ENCODE measurements at regions not wholly inside any gene's neighbourhood (a gene's known extent, or its start where the extent isn't known, plus 50 kb on each side); places are given as distances from the start of the nearest gene placed in this dataset.

GRCh38 chr12:13376610-13377373 is 180.3 kb downstream of the EMP1 start:
- H3K27me3 ChIP-seq (ENCODE audit: control insufficient read depth, insufficient read depth, low read length) = no peaks in the 10 kb centered on the region
- no peaks in the 10 kb centered on the region for H3K36me3 ChIP-seq (ENCODE audit: control insufficient read depth, insufficient read depth, low read length)
- peak overlapping the region; percentile 55 for H3K9ac ChIP-seq (ENCODE audit: low read length)
- H3K4me1 ChIP-seq (ENCODE audit: control insufficient read depth, insufficient read depth, low read length) = peaks cover 66% of the 10 kb centered on the region
- H3K9me3 ChIP-seq (ENCODE audit: control insufficient read depth, low read length) = no peaks in the 10 kb centered on the region
- no peak overlapping the region for H3K4me3 ChIP-seq (ENCODE audit: low read length)

GRCh38 chr12:13375583-13376345 is 179.2 kb downstream of the EMP1 start:
- peaks cover 67% of the 10 kb centered on the region for H3K4me1 ChIP-seq (ENCODE audit: control insufficient read depth, insufficient read depth, low read length)
- no peaks in the 10 kb centered on the region for H3K9me3 ChIP-seq (ENCODE audit: control insufficient read depth, low read length)
- peak overlapping the region; percentile 55 for H3K9ac ChIP-seq (ENCODE audit: low read length)
- H3K4me3 ChIP-seq (ENCODE audit: low read length) = peak overlapping the region; percentile 1
- no peaks in the 10 kb centered on the region for H3K27me3 ChIP-seq (ENCODE audit: control insufficient read depth, insufficient read depth, low read length)
- no peaks in the 10 kb centered on the region for H3K36me3 ChIP-seq (ENCODE audit: control insufficient read depth, insufficient read depth, low read length)

GRCh38 chr12:13374793-13375192 is 178.3 kb downstream of the EMP1 start:
- H3K9ac ChIP-seq (ENCODE audit: low read length) = peak overlapping the region; percentile 29

GRCh38 chr12:13373803-13374202 is 177.3 kb downstream of the EMP1 start:
- H3K9me3 ChIP-seq (ENCODE audit: control insufficient read depth, low read length) = no peaks in the 10 kb centered on the region
- no peak overlapping the region for H3K9ac ChIP-seq (ENCODE audit: low read length)
- H3K4me1 ChIP-seq (ENCODE audit: control insufficient read depth, insufficient read depth, low read length) = peaks cover 62% of the 10 kb centered on the region
- no peak overlapping the region for H3K4me3 ChIP-seq (ENCODE audit: low read length)
- H3K27me3 ChIP-seq (ENCODE audit: control insufficient read depth, insufficient read depth, low read length) = no peaks in the 10 kb centered on the region
- no peaks in the 10 kb centered on the region for H3K36me3 ChIP-seq (ENCODE audit: control insufficient read depth, insufficient read depth, low read length)

More at GRCh38 chr12:13374793-13375192, 178.3 kb downstream of the EMP1 start:
- Histone ChIP-seq H3K9me3 (ENCODE audit: control insufficient read depth, low read length) (no peaks in the 10 kb centered on the region), H3K4me1 (ENCODE audit: control insufficient read depth, insufficient read depth, low read length) (peaks cover 61% of the 10 kb centered on the region), H3K27me3 (ENCODE audit: control insufficient read depth, insufficient read depth, low read length) (no peaks in the 10 kb centered on the region), H3K36me3 (ENCODE audit: control insufficient read depth, insufficient read depth, low read length) (no peaks in the 10 kb centered on the region), H3K4me3 (ENCODE audit: low read length) (no peak overlapping the region)

- Histone ChIP-seq H3K4me3 (ENCODE audit: low read length) (no peak overlapping the region), H3K9me3 (ENCODE audit: control insufficient read depth, low read length) (no peaks in the 10 kb centered on the region), H3K4me1 (ENCODE audit: control insufficient read depth, insufficient read depth, low read length) (peaks cover 62% of the 10 kb centered on the region), H3K9ac (ENCODE audit: low read length) (no peak overlapping the region), H3K27me3 (ENCODE audit: control insufficient read depth, insufficient read depth, low read length) (no peaks in the 10 kb centered on the region), H3K36me3 (ENCODE audit: control insufficient read depth, insufficient read depth, low read length) (no peaks in the 10 kb centered on the region)
Measured at GRCh38 chr12:13373131-13373530, 176.6 kb downstream of the EMP1 start.

- no peak overlapping the region for H3K4me3 ChIP-seq (ENCODE audit: low read length)
- H3K9me3 ChIP-seq (ENCODE audit: control insufficient read depth, low read length) = no peaks in the 10 kb centered on the region
Measured at GRCh38 chr12:13372386-13372785, 175.9 kb downstream of the EMP1 start.

GRCh38 chr12:13371797-13372196 is 175.3 kb downstream of the EMP1 start:
- Histone ChIP-seq H3K27me3 (ENCODE audit: control insufficient read depth, insufficient read depth, low read length) (no peaks in the 10 kb centered on the region), H3K4me3 (ENCODE audit: low read length) (no peak overlapping the region)

More at GRCh38 chr12:13372386-13372785, 175.9 kb downstream of the EMP1 start:
- Histone ChIP-seq H3K4me1 (ENCODE audit: control insufficient read depth, insufficient read depth, low read length) (peaks cover 56% of the 10 kb centered on the region), H3K27me3 (ENCODE audit: control insufficient read depth, insufficient read depth, low read length) (no peaks in the 10 kb centered on the region), H3K36me3 (ENCODE audit: control insufficient read depth, insufficient read depth, low read length) (no peaks in the 10 kb centered on the region), H3K9ac (ENCODE audit: low read length) (no peak overlapping the region)

GRCh38 chr12:13371367-13371766 is 174.8 kb downstream of the EMP1 start:
- Histone ChIP-seq H3K9ac (ENCODE audit: low read length) (no peak overlapping the region), H3K9me3 (ENCODE audit: control insufficient read depth, low read length) (no peaks in the 10 kb centered on the region), H3K27me3 (ENCODE audit: control insufficient read depth, insufficient read depth, low read length) (no peaks in the 10 kb centered on the region), H3K4me1 (ENCODE audit: control insufficient read depth, insufficient read depth, low read length) (peaks cover 52% of the 10 kb centered on the region), H3K4me3 (ENCODE audit: low read length) (no peak overlapping the region), H3K36me3 (ENCODE audit: control insufficient read depth, insufficient read depth, low read length) (no peaks in the 10 kb centered on the region)

More at GRCh38 chr12:13371797-13372196, 175.3 kb downstream of the EMP1 start:
- H3K9ac ChIP-seq (ENCODE audit: low read length) = no peak overlapping the region
- no peaks in the 10 kb centered on the region for H3K36me3 ChIP-seq (ENCODE audit: control insufficient read depth, insufficient read depth, low read length)
- H3K4me1 ChIP-seq (ENCODE audit: control insufficient read depth, insufficient read depth, low read length) = peaks cover 52% of the 10 kb centered on the region
- no peaks in the 10 kb centered on the region for H3K9me3 ChIP-seq (ENCODE audit: control insufficient read depth, low read length)

GRCh38 chr12:13369474-13370056 is 173.0 kb downstream of the EMP1 start:
- Histone ChIP-seq H3K4me3 (ENCODE audit: low read length) (no peak overlapping the region), H3K4me1 (ENCODE audit: control insufficient read depth, insufficient read depth, low read length) (peaks cover 45% of the 10 kb centered on the region), H3K36me3 (ENCODE audit: control insufficient read depth, insufficient read depth, low read length) (no peaks in the 10 kb centered on the region), H3K27me3 (ENCODE audit: control insufficient read depth, insufficient read depth, low read length) (no peaks in the 10 kb centered on the region), H3K9ac (ENCODE audit: low read length) (no peak overlapping the region), H3K9me3 (ENCODE audit: control insufficient read depth, low read length) (no peaks in the 10 kb centered on the region)

GRCh38 chr12:13368971-13369370 is 172.4 kb downstream of the EMP1 start:
- H3K4me1 ChIP-seq (ENCODE audit: control insufficient read depth, insufficient read depth, low read length) = peaks cover 48% of the 10 kb centered on the region
- H3K36me3 ChIP-seq (ENCODE audit: control insufficient read depth, insufficient read depth, low read length) = no peaks in the 10 kb centered on the region
- no peak overlapping the region for H3K9ac ChIP-seq (ENCODE audit: low read length)
- H3K27me3 ChIP-seq (ENCODE audit: control insufficient read depth, insufficient read depth, low read length) = no peaks in the 10 kb centered on the region
- no peak overlapping the region for H3K4me3 ChIP-seq (ENCODE audit: low read length)
- no peaks in the 10 kb centered on the region for H3K9me3 ChIP-seq (ENCODE audit: control insufficient read depth, low read length)

- peaks cover 48% of the 10 kb centered on the region for H3K4me1 ChIP-seq (ENCODE audit: control insufficient read depth, insufficient read depth, low read length)
- H3K4me3 ChIP-seq (ENCODE audit: low read length) = no peak overlapping the region
- no peak overlapping the region for H3K9ac ChIP-seq (ENCODE audit: low read length)
- no peaks in the 10 kb centered on the region for H3K9me3 ChIP-seq (ENCODE audit: control insufficient read depth, low read length)
- no peaks in the 10 kb centered on the region for H3K36me3 ChIP-seq (ENCODE audit: control insufficient read depth, insufficient read depth, low read length)
- no peaks in the 10 kb centered on the region for H3K27me3 ChIP-seq (ENCODE audit: control insufficient read depth, insufficient read depth, low read length)
Measured at GRCh38 chr12:13368431-13368830, 171.9 kb downstream of the EMP1 start.

GRCh38 chr12:13367973-13368372 is 171.4 kb downstream of the EMP1 start:
- H3K36me3 ChIP-seq (ENCODE audit: control insufficient read depth, insufficient read depth, low read length) = no peaks in the 10 kb centered on the region
- H3K9ac ChIP-seq (ENCODE audit: low read length) = no peak overlapping the region
- no peaks in the 10 kb centered on the region for H3K9me3 ChIP-seq (ENCODE audit: control insufficient read depth, low read length)
- peaks cover 45% of the 10 kb centered on the region for H3K4me1 ChIP-seq (ENCODE audit: control insufficient read depth, insufficient read depth, low read length)
- no peaks in the 10 kb centered on the region for H3K27me3 ChIP-seq (ENCODE audit: control insufficient read depth, insufficient read depth, low read length)
- no peak overlapping the region for H3K4me3 ChIP-seq (ENCODE audit: low read length)

All from mucosa of stomach (tissue), 1 donor.